Testis (tissue), 2 donors: ENCODE measurements at regions not wholly inside any gene's neighbourhood (a gene's known extent, or its start where the extent isn't known, plus 50 kb on each side); places are given as distances from the start of the nearest gene placed in this dataset.

Experiments
- DNase-seq: peaks from one replicate; pipeline ENCODE4 v3.0.0-alpha.2; 2019
- H3K27ac ChIP-seq, 2 donors: fragments of 200-600 bp; sonication (generic); one replicate each; pipeline ENCODE4 v1.5.1; 2019
- H3K27me3 ChIP-seq: fragments of 200-600 bp; sonication (generic); one replicate; pipeline ENCODE4 v1.5.1; 2019
- H3K36me3 ChIP-seq: fragments of 200-600 bp; sonication (generic); one replicate; pipeline ENCODE4 v1.5.1; 2017; ENCODE audit warnings: low read depth; ENCODE audit errors: missing control alignments
- H3K4me1 ChIP-seq: fragments of 200-600 bp; sonication (generic); one replicate; pipeline ENCODE4 v1.5.1; 2019
- H3K4me3 ChIP-seq, 2 donors: fragments of 200-600 bp; sonication (generic); one replicate each; pipeline ENCODE4 v1.5.1; 2017 to 2019
- H3K9me3 ChIP-seq: fragments of 200-600 bp; sonication (generic); one replicate; pipeline ENCODE4 v1.5.1; 2017
- CTCF ChIP-seq, 3 experiments: fragments of 450-650 bp in 2 of 3; fragments of 200-600 bp in 1 of 3; sonication (generic) in 1 of 3; IDR thresholded peaks; one replicate each; pipeline ENCODE4 v1.5.1; 2016 to 2019; ENCODE audit warnings: antibody characterized with exemption in 3 of 3, mild to moderate bottlenecking in 2 of 3, moderate library complexity in 1 of 3
- POLR2A ChIP-seq: fragments of 450-650 bp; IDR thresholded peaks from one replicate; pipeline ENCODE4 v1.6.1; 2017; ENCODE audit warnings: antibody characterized with exemption, mild to moderate bottlenecking, moderate library complexity
- WGBS, 2 donors: methylation state at CpG; one replicate each; pipeline ENCODE4 v1.1.5; 2018; 5-methylcytosine and 5-hydroxymethylcytosine counted together
- intact Hi-C: fragments of 100-400 bp; cut with DNase I; formaldehyde crosslinking; loops from one replicate; pipeline ENCODE4 v1.15.1; 2023; ENCODE audit warnings: low total_unique reads

- Histone ChIP-seq H3K36me3 (no peaks in the 10 kb centered on the region), H3K27me3 (no peaks in the 10 kb centered on the region), H3K4me3 (no peak overlapping the region), H3K27ac (no peak overlapping the region), H3K4me1 (no peaks in the 10 kb centered on the region), H3K9me3 (no peaks in the 10 kb centered on the region)
- no peak for TF ChIP-seq CTCF (IDR thresholded peaks at IDR 0.05)
- no peak for TF ChIP-seq POLR2A
- no peak for DNase-seq
- 85 to 88% methylated on average over 5 of the region's 5 CpGs for WGBS, 2 donors
- intact Hi-C loops = no loop called here
Measured at GRCh38 chr13:97880311-97880675, 73.2 kb upstream of the IPO5 start.

GRCh38 chr13:97881556-97881955, 71.9 kb upstream of the IPO5 start:
- Histone ChIP-seq H3K9me3 (no peaks in the 10 kb centered on the region), H3K27ac (no peak overlapping the region), H3K27me3 (no peaks in the 10 kb centered on the region), H3K4me3 (no peak overlapping the region), H3K36me3 (no peaks in the 10 kb centered on the region), H3K4me1 (no peaks in the 10 kb centered on the region)
- intact Hi-C loops = no loop called here
- WGBS, 2 donors = 87 to 100% methylated on average over 1 to 4 of the region's 4 CpGs
- DNase-seq = no peak
- TF ChIP-seq CTCF (IDR thresholded peaks at IDR 0.05) (no peak), POLR2A (no peak)

GRCh38 chr13:97883396-97883795, 70.1 kb upstream of the IPO5 start:
- intact Hi-C loops = no loop called here
- H3K27ac ChIP-seq = no peak overlapping the region
- H3K27me3 ChIP-seq = no peaks in the 10 kb centered on the region
- no peaks in the 10 kb centered on the region for H3K4me1 ChIP-seq
- no peaks in the 10 kb centered on the region for H3K9me3 ChIP-seq
- 38 to 46% methylated on average over 4 of the region's 4 CpGs for WGBS, 2 donors
- TF ChIP-seq CTCF (IDR thresholded peaks at IDR 0.05) (no peak), POLR2A (no peak)
- H3K36me3 ChIP-seq = no peaks in the 10 kb centered on the region
- H3K4me3 ChIP-seq = no peak overlapping the region
- no peak for DNase-seq

GRCh38 chr13:97884707-97885468, 68.6 kb upstream of the IPO5 start:
- WGBS, 2 donors = 82 to 83% methylated on average over 9 of the region's 9 CpGs
- no peak for TF ChIP-seq CTCF (IDR thresholded peaks at IDR 0.05)
- no peak for TF ChIP-seq POLR2A
- DNase-seq = no peak
- no peaks in the 10 kb centered on the region for H3K4me1 ChIP-seq
- H3K9me3 ChIP-seq = no peaks in the 10 kb centered on the region
- intact Hi-C loops = no loop called here
- H3K27me3 ChIP-seq = no peaks in the 10 kb centered on the region
- no peaks in the 10 kb centered on the region for H3K36me3 ChIP-seq
- H3K4me3 ChIP-seq = no peak overlapping the region
- no peak overlapping the region for H3K27ac ChIP-seq

- no peak for DNase-seq
- Histone ChIP-seq H3K27me3 (no peaks in the 10 kb centered on the region), H3K4me1 (no peaks in the 10 kb centered on the region), H3K36me3 (no peaks in the 10 kb centered on the region), H3K9me3 (no peaks in the 10 kb centered on the region), H3K27ac (no peak overlapping the region), H3K4me3 (no peak overlapping the region)
- TF ChIP-seq CTCF (IDR thresholded peaks at IDR 0.05) (no peak), POLR2A (no peak)
- intact Hi-C loops = no loop called here
- 93 to 94% methylated on average over 2 of the region's 2 CpGs for WGBS, 2 donors
Measured at GRCh38 chr13:97885641-97886040, 67.8 kb upstream of the IPO5 start.
